Esophagus squamous epithelium (tissue), 5 donors: ENCODE measurements at regions not wholly inside any gene's neighbourhood (a gene's known extent, or its start where the extent isn't known, plus 50 kb on each side); places are given as distances from the start of the nearest gene placed in this dataset.

Source experiments
- DNase-seq: peaks from one replicate; lab custom pipeline; 2025; lab: John Stamatoyannopoulos, UW
- H3K27ac ChIP-seq, 4 donors: fragments of 200-600 bp; sonication (generic); one replicate each; pipeline ENCODE4 v1.5.1; 2016 to 2019; ENCODE audit warnings: mild to moderate bottlenecking in 1 of 4
- H3K27me3 ChIP-seq, 4 donors: fragments of 200-600 bp; sonication (generic); 1 replicate in 3 of 4; 2 replicates in 1 of 4; pipeline versions ENCODE4 v1.5.1 to v1.6.0; 2017 to 2021; ENCODE audit warnings: antibody characterized with exemption in 1 of 4
- H3K36me3 ChIP-seq, 3 donors: fragments of 200-600 bp; sonication (generic); one replicate each; pipeline ENCODE4 v1.5.1; 2016 to 2019
- H3K4me1 ChIP-seq, 3 donors: fragments of 200-600 bp; sonication (generic); one replicate each; pipeline ENCODE4 v1.5.1; 2017 to 2019
- H3K4me3 ChIP-seq, 4 donors: fragments of 200-600 bp; sonication (generic); 1 replicate in 3 of 4; 2 replicates in 1 of 4; pipeline ENCODE4 v1.5.1; 2016 to 2019; ENCODE audit warnings: mild to moderate bottlenecking in 2 of 4, moderate library complexity in 1 of 4
- H3K9me3 ChIP-seq, 3 donors: fragments of 200-600 bp; sonication (generic); one replicate each; pipeline ENCODE4 v1.5.1; 2016 to 2019
- CTCF ChIP-seq, 6 experiments: fragments of 450-650 bp in 4 of 6; fragments of 200-600 bp in 2 of 6; sonication (generic) in 2 of 6; IDR thresholded peaks; one replicate each; pipeline ENCODE4 v1.5.1; 2016 to 2019; ENCODE audit warnings: antibody characterized with exemption in 6 of 6, mild to moderate bottlenecking in 4 of 6, moderate library complexity in 4 of 6
- POLR2A ChIP-seq, 4 donors: fragments of 450-650 bp; IDR thresholded peaks; one replicate each; pipeline ENCODE4 v1.6.1; 2017; ENCODE audit warnings: antibody characterized with exemption in 4 of 4, mild to moderate bottlenecking in 4 of 4, moderate library complexity in 3 of 4
- WGBS, 2 donors: methylation state at CpG; one replicate each; pipeline ENCODE4 v1.1.5; 2018; 5-methylcytosine and 5-hydroxymethylcytosine counted together
- intact Hi-C: fragments of 100-400 bp; cut with DNase I; formaldehyde crosslinking; loops from one replicate; pipeline ENCODE4 v1.15.0; 2022
- donor health status: DM: yes; HTN: yes; CAD: no.

GRCh38 chr1:209046058-209046417 is 537.5 kb upstream of the CAMK1G start:
- intact Hi-C loops, result no loop called here
- no peaks in the 10 kb centered on the region for H3K36me3 ChIP-seq
- no peak for TF ChIP-seq POLR2A (IDR thresholded peaks at IDR 0.05)
- TF ChIP-seq CTCF (IDR thresholded peaks at IDR 0.05), result no peak
- peaks cover 0 to 26% (median under 1%) of the 10 kb centered on the region in 3 donors for H3K4me1 ChIP-seq
- no peak for DNase-seq
- H3K9me3 ChIP-seq, result no peaks in the 10 kb centered on the region
- H3K4me3 ChIP-seq, result no peak overlapping the region
- H3K27ac ChIP-seq, result no peak overlapping the region
- no peaks in the 10 kb centered on the region for H3K27me3 ChIP-seq
- 82 to 87% methylated on average over 1 of the region's 1 CpG for WGBS, 2 donors

GRCh38 chr1:209046935-209047334 is 536.6 kb upstream of the CAMK1G start:
- Histone ChIP-seq H3K4me1 (peaks cover 5 to 26% (median 8%) of the 10 kb centered on the region in 3 donors), H3K27ac (no peak overlapping the region), H3K4me3 (no peak overlapping the region), H3K36me3 (no peaks in the 10 kb centered on the region), H3K27me3 (no peaks in the 10 kb centered on the region), H3K9me3 (no peaks in the 10 kb centered on the region)
- WGBS, 2 donors, result 92 to 94% methylated on average over 4 of the region's 4 CpGs
- no peak for TF ChIP-seq POLR2A (IDR thresholded peaks at IDR 0.05)
- no peak for TF ChIP-seq CTCF (IDR thresholded peaks at IDR 0.05)
- intact Hi-C loops, result no loop called here
- no peak for DNase-seq

- H3K36me3 ChIP-seq, result no peaks in the 10 kb centered on the region
- peaks cover 5 to 31% (median 10%) of the 10 kb centered on the region in 3 donors for H3K4me1 ChIP-seq
- TF ChIP-seq POLR2A (IDR thresholded peaks at IDR 0.05) (no peak), CTCF (IDR thresholded peaks at IDR 0.05) (no peak)
- DNase-seq, result no peak
- H3K9me3 ChIP-seq, result no peaks in the 10 kb centered on the region
- no peak overlapping the region for H3K4me3 ChIP-seq
- intact Hi-C loops, result no loop called here
- H3K27ac ChIP-seq, result no peak overlapping the region
- no peaks in the 10 kb centered on the region for H3K27me3 ChIP-seq
- WGBS, 2 donors, result 67 to 87% methylated on average over 5 of the region's 5 CpGs
Observed at GRCh38 chr1:209048941-209049669, 534.4 kb upstream of the CAMK1G start.

- Histone ChIP-seq H3K27me3 (no peaks in the 10 kb centered on the region), H3K9me3 (no peaks in the 10 kb centered on the region), H3K4me1 (peaks cover 5 to 21% (median 10%) of the 10 kb centered on the region in 3 donors), H3K36me3 (no peaks in the 10 kb centered on the region), H3K4me3 (no peak overlapping the region), H3K27ac (peak overlapping the region; percentile 49 to 80 (median 62))
- DNase-seq, result no peak
- no peak for TF ChIP-seq POLR2A (IDR thresholded peaks at IDR 0.05)
- no peak for TF ChIP-seq CTCF (IDR thresholded peaks at IDR 0.05)
- intact Hi-C loops, result no loop called here
- 32 to 53% methylated on average over 2 to 4 of the region's 4 CpGs for WGBS, 2 donors
Observed at GRCh38 chr1:209051570-209051969, 531.9 kb upstream of the CAMK1G start.

GRCh38 chr1:209053587-209053986 is 529.9 kb upstream of the CAMK1G start:
- peaks cover 5 to 21% (median 10%) of the 10 kb centered on the region in 3 donors for H3K4me1 ChIP-seq
- H3K9me3 ChIP-seq, result no peaks in the 10 kb centered on the region
- H3K27ac ChIP-seq, result no peak overlapping the region
- H3K36me3 ChIP-seq, result no peaks in the 10 kb centered on the region
- H3K4me3 ChIP-seq, result no peak overlapping the region
- DNase-seq, result no peak
- H3K27me3 ChIP-seq, result no peaks in the 10 kb centered on the region
- TF ChIP-seq CTCF (IDR thresholded peaks at IDR 0.05), result no peak
- no peak for TF ChIP-seq POLR2A (IDR thresholded peaks at IDR 0.05)
- intact Hi-C loops, result no loop called here
- 72 to 80% methylated on average over 2 of the region's 2 CpGs for whole genome bisulfite sequencing, 2 donors
